Heart right ventricle (tissue), 16 donors: ENCODE measurements at regions not wholly inside any gene's neighbourhood (a gene's known extent, or its start where the extent isn't known, plus 50 kb on each side); places are given as distances from the start of the nearest gene placed in this dataset.

Experiments used
- ATAC-seq, 8 donors: fragments of 200-7000 bp; cut with Tn5 transposase; one replicate each; pipeline ENCODE4 v1.9.1; 2020; ENCODE audit warnings: mild to moderate bottlenecking in 8 of 8, moderate library complexity in 8 of 8, moderate number of reproducible peaks in 1 of 8
- DNase-seq, 2 donors: peaks; one replicate each; pipeline ENCODE4 v3.0.0-alpha.2; 2020
- H3K27ac ChIP-seq, 10 donors: fragments of 200-600 bp; sonication (generic) in 2 of 10; one replicate each; pipeline versions ENCODE4 v1.5.0 to v1.8.0; 2020 to 2022; ENCODE audit warnings: mild to moderate bottlenecking in 3 of 10
- H3K27me3 ChIP-seq, 7 donors: fragments of 200-600 bp; one replicate each; pipeline ENCODE4 v1.8.0; 2021 to 2022; ENCODE audit warnings: mild to moderate bottlenecking in 2 of 7
- H3K36me3 ChIP-seq, 9 donors: fragments of 200-600 bp; sonication (generic) in 1 of 9; one replicate each; pipeline versions ENCODE4 v1.5.0 to v1.8.0; 2020 to 2022; ENCODE audit warnings: mild to moderate bottlenecking in 2 of 9
- H3K4me1 ChIP-seq, 9 donors: fragments of 200-600 bp; sonication (generic) in 1 of 9; one replicate each; pipeline versions ENCODE4 v1.5.0 to v1.8.0; 2020 to 2022; ENCODE audit warnings: mild to moderate bottlenecking in 4 of 9
- H3K4me3 ChIP-seq, 10 donors: fragments of 200-600 bp; sonication (generic) in 2 of 10; one replicate each; pipeline versions ENCODE4 v1.5.0 to v1.8.0; 2020 to 2022; ENCODE audit warnings: mild to moderate bottlenecking in 7 of 10, moderate library complexity in 2 of 10
- H3K9me3 ChIP-seq, 11 donors: fragments of 200-600 bp in 10 of 11; sonication (generic) in 2 of 11; one replicate each; pipeline versions ENCODE4 v1.5.0 to v1.8.0; 2013 to 2022; ENCODE audit warnings: mild to moderate bottlenecking in 2 of 11, control low read depth in 1 of 11, moderate library complexity in 1 of 11
- CTCF ChIP-seq, 9 donors: fragments of 200-600 bp; sonication (generic) in 2 of 9; IDR thresholded peaks; one replicate each; pipeline versions ENCODE4 v1.5.0 to v1.8.0; 2021 to 2022; ENCODE audit warnings: antibody characterized with exemption in 9 of 9, mild to moderate bottlenecking in 5 of 9, moderate library complexity in 1 of 9
- WGBS, 2 donors: extraction: QIAGEN DNeasy Blood & Tissue Kit; methylation state at CpG; one replicate each; pipeline ENCODE4 v1.1.7; 2013; ENCODE audit warnings: inconsistent platforms in 1 of 2; 5-methylcytosine and 5-hydroxymethylcytosine counted together
- intact Hi-C, 10 donors: fragments of 100-400 bp; cut with DNase I; formaldehyde crosslinking; loops; one replicate each; pipeline versions ENCODE4 v1.11.1 to v1.14.2; 2022
- donor health status: Arrhythmogenic right ventricular cardiomyopathy.
- donor health status: ischemic (EF 13 %, LVEDD 7.1; RV severe dilation, severe dysfunction).
- donor health status: healthy with polysubstance abuse.
- donor health status: DM: no; HTN: yes; CAD: no.
- donor health status: DM: no; HTN: no; CAD: no.
- donor health status: ischemic (EF 25% LVEDD 6.9; RV normal size, moderate dysfunction).
- donor health status: ischemic (EF 25% LVEDD 5.7; RV mildly dilated, moderate dysfunction).
- donor health status: healthy.
- donor health status: DM: yes; HTN: yes; CAD: no.
- donor health status: Ischemic cardiomyopathy.
- donor health status: ischemic (EF 35%, LVEDD 5.7; RV mildly dilated, moderate dysfunction).
- donor health status: nonischemic (EF 11% LVEDD 7.7; RV severe dilation, severe dysfunction).
- donor health status: DM: yes; HTN: yes; CAD: no.
- donor health status: PGD.
- donor health status: ischemic (EF 29% LVEDD 5.4; RV normal size, mild dysfunction).
- donor health status: nonischemic (EF 23%, LVEDD 6.1; RV moderate dilation, normal function).

- DNase-seq, result no peak
- H3K36me3 ChIP-seq, result no peaks in the 10 kb centered on the region
- peaks cover 0 to 36% (median 22%) of the 10 kb centered on the region in 9 donors for H3K4me1 ChIP-seq
- peaks cover 0 to 13% (median 0%) of the 10 kb centered on the region in 11 donors for H3K9me3 ChIP-seq
- H3K4me3 ChIP-seq, result no peak overlapping the region
- H3K27ac ChIP-seq, result peak overlapping the region in 9 of 10 donors; percentile 12 to 84 (median 51)
- WGBS, 2 donors, result 60 to 63% methylated on average over 3 of the region's 3 CpGs
- H3K27me3 ChIP-seq, result no peaks in the 10 kb centered on the region
- TF ChIP-seq CTCF (IDR thresholded peaks at IDR 0.05), result no peak
- peak in 2 of 8 donors; percentile 12 to 64 for ATAC-seq
- intact Hi-C loops, result loop anchor here in 3 of 10 donors (2.0 to 10.0 kb wide), 5 partner anchors 58 to 280 kb away; partner anchors contain the start of genes GORAB (in 1 of the 3), KIFAP3 (in 1 of the 3) and NTMT2 (in 1 of the 3)
Observed at GRCh38 chr1:170354690-170355089, 177.3 kb upstream of the GORAB start.

- DNase-seq (no peak), ATAC-seq (peak in 3 of 8 donors; percentile 44 to 55 (median 53))
- no peak for TF ChIP-seq CTCF (IDR thresholded peaks at IDR 0.05)
- Histone ChIP-seq H3K4me3 (no peak overlapping the region), H3K36me3 (no peaks in the 10 kb centered on the region), H3K27ac (peak overlapping the region in 6 of 10 donors; percentile 45 to 84 (median 72)), H3K4me1 (peaks cover 0 to 36% (median 22%) of the 10 kb centered on the region in 9 donors), H3K27me3 (no peaks in the 10 kb centered on the region), H3K9me3 (peaks cover 0 to 15% (median 0%) of the 10 kb centered on the region in 11 donors)
- intact Hi-C loops, result loop anchor here in 2 of 10 donors (2.0 to 10.0 kb wide), 3 partner anchors 59 to 281 kb away; partner anchors contain the start of genes KIFAP3 (in 1 of the 2) and NTMT2 (in 1 of the 2)
Observed at GRCh38 chr1:170355267-170355801, 176.6 kb upstream of the GORAB start.

- H3K36me3 ChIP-seq, result no peaks in the 10 kb centered on the region
- TF ChIP-seq CTCF (IDR thresholded peaks at IDR 0.05), result no peak
- H3K27ac ChIP-seq, result no peak overlapping the region
- ATAC-seq, result no peak
- H3K4me3 ChIP-seq, result no peak overlapping the region
- intact Hi-C loops, result loop anchor here in 2 of 10 donors (10.0 kb wide), 2 partner anchors 212 to 282 kb away; partner anchors contain the start of genes KIFAP3 (in 1 of the 2) and NTMT2 (in 1 of the 2)
- H3K27me3 ChIP-seq, result no peaks in the 10 kb centered on the region
- H3K9me3 ChIP-seq, result peaks cover 0 to 15% (median 0%) of the 10 kb centered on the region in 11 donors
- DNase-seq, result no peak
- peaks cover 0 to 26% (median 13%) of the 10 kb centered on the region in 9 donors for H3K4me1 ChIP-seq
Observed at GRCh38 chr1:170356585-170356984, 175.4 kb upstream of the GORAB start.

- Histone ChIP-seq H3K27me3 (no peaks in the 10 kb centered on the region), H3K27ac (no peak overlapping the region), H3K4me3 (no peak overlapping the region), H3K36me3 (no peaks in the 10 kb centered on the region), H3K4me1 (peaks cover 0 to 15% (median 12%) of the 10 kb centered on the region in 9 donors), H3K9me3 (peaks cover 0 to 22% (median 3%) of the 10 kb centered on the region in 11 donors)
- WGBS, 2 donors, result 97 to 98% methylated on average over 1 of the region's 1 CpG
- no peak for DNase-seq
- intact Hi-C loops, result loop anchor here in 2 of 10 donors (10.0 kb wide), 2 partner anchors 213 to 283 kb away; partner anchors contain the start of genes KIFAP3 (in 1 of the 2) and NTMT2 (in 1 of the 2)
- no peak for TF ChIP-seq CTCF (IDR thresholded peaks at IDR 0.05)
- no peak for ATAC-seq
Observed at GRCh38 chr1:170357750-170358149, 174.2 kb upstream of the GORAB start.
